ENCODE measurements at regions not wholly inside any gene's neighbourhood (a gene's known extent, or its start where the extent isn't known, plus 50 kb on each side); places are given as distances from the start of the nearest gene placed in this dataset.
A peak's percentile ranks its signal among the peaks of the same experiment; 100 is the strongest.

DNA sequence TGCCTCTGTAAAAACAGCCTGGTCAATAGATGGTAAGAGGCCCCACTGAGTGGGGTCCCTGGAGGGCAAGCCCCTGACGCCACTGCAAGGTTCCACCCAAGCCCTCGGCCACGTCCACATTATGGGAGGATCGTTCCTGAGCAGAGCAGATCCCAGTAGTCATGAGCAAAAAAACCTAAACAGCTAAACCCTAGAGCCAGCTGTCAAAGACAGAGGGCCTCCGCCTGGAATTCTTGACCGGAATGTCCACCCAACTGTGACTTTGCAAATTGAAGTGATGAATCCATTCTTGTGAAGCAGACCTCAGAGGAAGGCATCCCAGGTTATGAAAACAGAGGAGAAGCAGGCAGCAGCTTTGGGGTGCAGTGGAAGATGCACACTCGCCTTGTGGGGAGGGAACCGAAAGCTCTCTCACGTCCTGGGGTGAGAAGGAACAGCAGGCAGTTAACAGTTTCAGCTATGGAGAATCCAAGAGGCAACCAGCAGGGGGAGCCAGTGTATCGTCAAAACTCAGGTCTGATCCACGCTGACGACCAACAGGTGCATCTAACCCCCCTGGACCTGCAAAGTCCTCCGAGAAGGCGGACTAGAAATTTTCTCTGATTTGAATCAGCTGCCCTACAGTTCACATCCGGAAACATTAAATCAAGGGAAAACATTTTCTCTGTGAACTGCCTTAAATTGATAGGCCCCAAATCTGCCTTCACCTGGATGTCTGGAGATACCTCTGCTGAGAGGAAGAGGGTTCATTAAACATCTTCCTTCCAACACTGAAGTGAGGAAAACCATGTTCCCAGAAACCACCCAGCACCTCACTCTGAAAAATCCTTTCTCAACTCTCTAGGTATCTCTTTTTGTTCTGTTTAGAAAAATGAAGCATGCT, 139.1 kb upstream of the PFKP start:
- TF ChIP-seq, protein P1, sequence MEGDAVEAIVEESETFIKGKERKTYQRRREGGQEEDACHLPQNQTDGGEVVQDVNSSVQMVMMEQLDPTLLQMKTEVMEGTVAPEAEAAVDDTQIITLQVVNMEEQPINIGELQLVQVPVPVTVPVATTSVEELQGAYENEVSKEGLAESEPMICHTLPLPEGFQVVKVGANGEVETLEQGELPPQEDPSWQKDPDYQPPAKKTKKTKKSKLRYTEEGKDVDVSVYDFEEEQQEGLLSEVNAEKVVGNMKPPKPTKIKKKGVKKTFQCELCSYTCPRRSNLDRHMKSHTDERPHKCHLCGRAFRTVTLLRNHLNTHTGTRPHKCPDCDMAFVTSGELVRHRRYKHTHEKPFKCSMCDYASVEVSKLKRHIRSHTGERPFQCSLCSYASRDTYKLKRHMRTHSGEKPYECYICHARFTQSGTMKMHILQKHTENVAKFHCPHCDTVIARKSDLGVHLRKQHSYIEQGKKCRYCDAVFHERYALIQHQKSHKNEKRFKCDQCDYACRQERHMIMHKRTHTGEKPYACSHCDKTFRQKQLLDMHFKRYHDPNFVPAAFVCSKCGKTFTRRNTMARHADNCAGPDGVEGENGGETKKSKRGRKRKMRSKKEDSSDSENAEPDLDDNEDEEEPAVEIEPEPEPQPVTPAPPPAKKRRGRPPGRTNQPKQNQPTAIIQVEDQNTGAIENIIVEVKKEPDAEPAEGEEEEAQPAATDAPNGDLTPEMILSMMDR (IDR thresholded peaks at IDR 0.05; ENCODE audit: unreplicated experiment): peak; percentile 90
- Mint-ChIP-seq H3K9me3 (ENCODE audit: unreplicated experiment) (no peaks in the 10 kb centered on the region), H3K4me1 (ENCODE audit: insufficient read depth, unreplicated experiment) (peaks cover 12% of the 10 kb centered on the region), H3K27ac (ENCODE audit: low read depth, unreplicated experiment) (no peak overlapping the region), H3K36me3 (ENCODE audit: insufficient read depth, unreplicated experiment) (no peaks in the 10 kb centered on the region), H3K4me3 (ENCODE audit: unreplicated experiment) (no peak overlapping the region), H3K27me3 (ENCODE audit: insufficient read depth, unreplicated experiment) (peaks cover 54% of the 10 kb centered on the region)
- peak; percentile 76 for DNase-seq (ENCODE audit: unreplicated experiment)
- ChIA-PET CTCF (interaction anchor here (0.6 to 3.1 kb wide), 12 partner anchors 9 to 172 kb away, joined by 3 to 36 read pairs (median 4); no protein-coding TSS in a partner anchor), POLR2A (no interaction called here)
- BruUV-seq (replicated peaks): no TSS peak
- intact Hi-C loops (cut with micrococcal nuclease): loop anchor here (1.0 kb wide), 2 partner anchors 50 to 115 kb away; no protein-coding TSS in a partner anchor

DNA sequence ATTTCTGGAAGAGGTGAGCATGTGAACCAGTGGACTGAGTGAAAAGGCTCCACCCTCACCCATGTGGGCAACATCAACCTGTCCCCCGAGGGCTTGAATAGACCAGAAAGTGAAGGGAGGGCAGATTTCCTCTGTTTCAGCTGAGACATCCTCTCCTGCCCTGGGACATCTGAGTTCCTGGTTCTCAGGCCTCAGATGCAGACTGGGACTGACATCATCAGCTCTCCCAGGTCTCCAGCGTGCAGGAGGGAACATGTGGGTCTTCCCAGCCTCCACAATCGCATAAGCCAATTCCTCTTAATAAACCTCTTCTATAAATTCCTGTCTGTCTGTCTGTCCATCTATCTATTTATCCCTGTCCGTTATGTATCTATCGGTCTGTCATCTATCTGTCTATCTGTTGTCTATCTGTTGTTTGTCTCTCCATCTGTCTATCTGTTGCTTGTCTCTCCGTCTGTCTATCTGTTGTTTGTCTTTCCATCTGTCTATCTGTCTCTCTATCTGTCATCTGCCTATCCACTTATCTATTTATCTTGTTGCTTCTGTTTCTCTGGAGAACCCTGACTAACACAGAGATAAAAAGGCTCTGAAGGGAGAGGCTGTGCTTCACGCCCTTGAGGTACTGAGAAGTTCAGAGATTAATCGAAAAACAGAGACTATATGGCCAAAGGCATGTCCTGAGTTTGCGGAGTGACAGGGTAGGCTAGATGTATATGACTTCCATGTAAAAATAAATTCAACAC, 140.3 kb upstream of the PFKP start:
- Mint-ChIP-seq H3K4me1 (ENCODE audit: insufficient read depth, unreplicated experiment) (peaks cover 12% of the 10 kb centered on the region), H3K4me3 (ENCODE audit: unreplicated experiment) (no peak overlapping the region), H3K27me3 (ENCODE audit: insufficient read depth, unreplicated experiment) (peaks cover 59% of the 10 kb centered on the region), H3K9me3 (ENCODE audit: unreplicated experiment) (no peaks in the 10 kb centered on the region), H3K27ac (ENCODE audit: low read depth, unreplicated experiment) (no peak overlapping the region), H3K36me3 (ENCODE audit: insufficient read depth, unreplicated experiment) (no peaks in the 10 kb centered on the region)
- TF ChIP-seq, protein P1 (IDR thresholded peaks at IDR 0.05; ENCODE audit: unreplicated experiment): no peak
- ChIA-PET POLR2A (no interaction called here), CTCF (interaction anchor here (0.7 to 3.1 kb wide), 6 partner anchors 11 to 117 kb away, joined by 3 to 36 read pairs (median 4); no protein-coding TSS in a partner anchor)
- intact Hi-C loops (cut with micrococcal nuclease): no loop called here
- DNase-seq (ENCODE audit: unreplicated experiment): no peak
- BruUV-seq (replicated peaks): no TSS peak

DNA sequence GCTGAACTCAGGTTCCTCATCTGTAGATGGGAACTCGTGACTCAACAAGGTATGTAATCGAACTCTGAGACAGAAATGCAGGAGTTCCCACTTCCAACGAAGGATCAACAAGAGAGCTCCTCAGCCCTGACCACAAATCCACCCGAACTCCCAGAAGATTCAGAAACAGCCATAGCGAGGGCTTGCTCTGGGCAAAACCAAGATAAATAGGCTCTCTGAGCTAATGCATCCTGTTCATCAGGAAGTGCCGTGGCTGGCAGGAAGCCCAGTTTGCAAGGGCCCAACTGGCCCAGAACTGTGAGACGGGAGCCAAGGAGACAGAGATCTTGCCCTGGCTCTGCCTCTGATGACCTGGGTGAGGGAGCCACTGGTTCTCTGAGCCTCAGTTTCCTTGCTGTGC, 141.7 kb upstream of the PFKP start:
- CTCF ChIA-PET: interaction anchor here (0.7 to 3.0 kb wide), 4 partner anchors 10 to 132 kb away, joined by 3 to 20 read pairs (median 5); no protein-coding TSS in a partner anchor
- H3K9me3 Mint-ChIP-seq (ENCODE audit: unreplicated experiment): no peaks in the 10 kb centered on the region
- no peak overlapping the region for H3K27ac Mint-ChIP-seq (ENCODE audit: low read depth, unreplicated experiment)
- H3K4me3 Mint-ChIP-seq (ENCODE audit: unreplicated experiment): no peak overlapping the region
- TF ChIP-seq, protein P1 (IDR thresholded peaks at IDR 0.05; ENCODE audit: unreplicated experiment): no peak
- H3K4me1 Mint-ChIP-seq (ENCODE audit: insufficient read depth, unreplicated experiment): peaks cover 12% of the 10 kb centered on the region
- no peaks in the 10 kb centered on the region for H3K36me3 Mint-ChIP-seq (ENCODE audit: insufficient read depth, unreplicated experiment)
- DNase-seq (ENCODE audit: unreplicated experiment): peak; percentile 60
- POLR2A ChIA-PET: no interaction called here
- intact Hi-C loops (cut with micrococcal nuclease): no loop called here
- no TSS peak for BruUV-seq (replicated peaks)
- peaks cover 74% of the 10 kb centered on the region for H3K27me3 Mint-ChIP-seq (ENCODE audit: insufficient read depth, unreplicated experiment)

DNA sequence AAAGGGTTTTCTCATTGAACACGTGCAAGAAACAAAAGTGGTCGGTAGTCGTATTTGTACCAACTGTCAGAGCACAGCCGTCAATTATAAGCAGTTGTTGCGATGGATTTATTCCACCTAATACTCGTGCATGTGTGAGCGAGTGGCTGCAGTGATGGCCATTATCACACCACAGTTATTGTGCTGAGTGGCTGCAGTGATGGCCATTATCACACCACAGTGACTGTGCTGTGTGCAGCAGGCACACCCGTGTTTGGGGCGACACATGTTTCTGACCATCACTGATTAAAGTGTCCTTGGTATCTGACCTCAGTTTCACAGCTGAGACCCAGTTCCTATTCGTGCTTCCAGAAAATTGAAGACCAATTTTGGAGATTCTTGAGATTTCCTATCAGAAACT, 142.9 kb upstream of the PFKP start:
- Mint-ChIP-seq H3K27ac (ENCODE audit: low read depth, unreplicated experiment) (no peak overlapping the region), H3K36me3 (ENCODE audit: insufficient read depth, unreplicated experiment) (no peaks in the 10 kb centered on the region), H3K4me3 (ENCODE audit: unreplicated experiment) (no peak overlapping the region), H3K4me1 (ENCODE audit: insufficient read depth, unreplicated experiment) (peaks cover 12% of the 10 kb centered on the region), H3K27me3 (ENCODE audit: insufficient read depth, unreplicated experiment) (peaks cover 77% of the 10 kb centered on the region), H3K9me3 (ENCODE audit: unreplicated experiment) (no peaks in the 10 kb centered on the region)
- BruUV-seq (replicated peaks): no TSS peak
- ChIA-PET CTCF (interaction anchor here (3.0 kb wide), 1 partner anchor 119 kb away, joined by 20 read pairs; no protein-coding TSS in a partner anchor), POLR2A (no interaction called here)
- TF ChIP-seq, protein P1 (IDR thresholded peaks at IDR 0.05; ENCODE audit: unreplicated experiment): no peak
- DNase-seq (ENCODE audit: unreplicated experiment): no peak
- intact Hi-C loops (cut with micrococcal nuclease): no loop called here

Measured in MCF 10A (cell line).